ENCODE measurements at regions not wholly inside any gene's neighbourhood (a gene's known extent, or its start where the extent isn't known, plus 50 kb on each side); places are given as distances from the start of the nearest gene placed in this dataset.

GRCh38 chr18:44507729-44508325 lies 172.9 kb upstream of the SETBP1 start:
- TF ChIP-seq CREM (CRISPR knock-in tag; IDR thresholded peaks at IDR 0.05) (no peak), NFATC4 (CRISPR knock-in tag; IDR thresholded peaks at IDR 0.05) (no peak), KAT7 (CRISPR knock-in tag; IDR thresholded peaks at IDR 0.05; ENCODE audit: borderline replicate concordance) (no peak), ZBTB21 (CRISPR knock-in tag; IDR thresholded peaks at IDR 0.05; ENCODE audit: borderline replicate concordance) (no peak), FOXP1 (CRISPR knock-in tag; IDR thresholded peaks at IDR 0.05; ENCODE audit: borderline replicate concordance) (no peak), SOX15 (CRISPR knock-in tag; IDR thresholded peaks at IDR 0.05) (no peak), NFYB (CRISPR knock-in tag; conservative IDR thresholded peaks at IDR 0.05; ENCODE audit: low read depth) (no peak), NR2C2 (CRISPR knock-in tag; IDR thresholded peaks at IDR 0.05) (no peak), SP1 (CRISPR knock-in tag; conservative IDR thresholded peaks at IDR 0.05) (no peak), ZNF396 (CRISPR knock-in tag; IDR thresholded peaks at IDR 0.05; ENCODE audit: borderline replicate concordance) (no peak), RORB (CRISPR knock-in tag; IDR thresholded peaks at IDR 0.05) (no peak), ATF1 (CRISPR knock-in tag; IDR thresholded peaks at IDR 0.05) (no peak), ATF6 (CRISPR knock-in tag; IDR thresholded peaks at IDR 0.05) (no peak), NR1H2 (CRISPR knock-in tag; IDR thresholded peaks at IDR 0.05) (no peak), JAZF1 (CRISPR knock-in tag; IDR thresholded peaks at IDR 0.05) (no peak)
- TF ChIP-seq, protein P1, sequence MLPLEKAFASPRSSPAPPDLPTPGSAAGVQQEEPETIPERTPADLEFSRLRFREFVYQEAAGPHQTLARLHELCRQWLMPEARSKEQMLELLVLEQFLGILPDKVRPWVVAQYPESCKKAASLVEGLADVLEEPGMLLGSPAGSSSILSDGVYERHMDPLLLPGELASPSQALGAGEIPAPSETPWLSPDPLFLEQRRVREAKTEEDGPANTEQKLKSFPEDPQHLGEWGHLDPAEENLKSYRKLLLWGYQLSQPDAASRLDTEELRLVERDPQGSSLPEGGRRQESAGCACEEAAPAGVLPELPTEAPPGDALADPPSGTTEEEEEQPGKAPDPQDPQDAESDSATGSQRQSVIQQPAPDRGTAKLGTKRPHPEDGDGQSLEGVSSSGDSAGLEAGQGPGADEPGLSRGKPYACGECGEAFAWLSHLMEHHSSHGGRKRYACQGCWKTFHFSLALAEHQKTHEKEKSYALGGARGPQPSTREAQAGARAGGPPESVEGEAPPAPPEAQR (CRISPR knock-in tag; IDR thresholded peaks at IDR 0.05): no peak
- TF ChIP-seq, protein P2, sequence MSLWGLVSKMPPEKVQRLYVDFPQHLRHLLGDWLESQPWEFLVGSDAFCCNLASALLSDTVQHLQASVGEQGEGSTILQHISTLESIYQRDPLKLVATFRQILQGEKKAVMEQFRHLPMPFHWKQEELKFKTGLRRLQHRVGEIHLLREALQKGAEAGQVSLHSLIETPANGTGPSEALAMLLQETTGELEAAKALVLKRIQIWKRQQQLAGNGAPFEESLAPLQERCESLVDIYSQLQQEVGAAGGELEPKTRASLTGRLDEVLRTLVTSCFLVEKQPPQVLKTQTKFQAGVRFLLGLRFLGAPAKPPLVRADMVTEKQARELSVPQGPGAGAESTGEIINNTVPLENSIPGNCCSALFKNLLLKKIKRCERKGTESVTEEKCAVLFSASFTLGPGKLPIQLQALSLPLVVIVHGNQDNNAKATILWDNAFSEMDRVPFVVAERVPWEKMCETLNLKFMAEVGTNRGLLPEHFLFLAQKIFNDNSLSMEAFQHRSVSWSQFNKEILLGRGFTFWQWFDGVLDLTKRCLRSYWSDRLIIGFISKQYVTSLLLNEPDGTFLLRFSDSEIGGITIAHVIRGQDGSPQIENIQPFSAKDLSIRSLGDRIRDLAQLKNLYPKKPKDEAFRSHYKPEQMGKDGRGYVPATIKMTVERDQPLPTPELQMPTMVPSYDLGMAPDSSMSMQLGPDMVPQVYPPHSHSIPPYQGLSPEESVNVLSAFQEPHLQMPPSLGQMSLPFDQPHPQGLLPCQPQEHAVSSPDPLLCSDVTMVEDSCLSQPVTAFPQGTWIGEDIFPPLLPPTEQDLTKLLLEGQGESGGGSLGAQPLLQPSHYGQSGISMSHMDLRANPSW (CRISPR knock-in tag; conservative IDR thresholded peaks at IDR 0.05; ENCODE audit: low read depth): no peak
- TF ChIP-seq, protein P3, sequence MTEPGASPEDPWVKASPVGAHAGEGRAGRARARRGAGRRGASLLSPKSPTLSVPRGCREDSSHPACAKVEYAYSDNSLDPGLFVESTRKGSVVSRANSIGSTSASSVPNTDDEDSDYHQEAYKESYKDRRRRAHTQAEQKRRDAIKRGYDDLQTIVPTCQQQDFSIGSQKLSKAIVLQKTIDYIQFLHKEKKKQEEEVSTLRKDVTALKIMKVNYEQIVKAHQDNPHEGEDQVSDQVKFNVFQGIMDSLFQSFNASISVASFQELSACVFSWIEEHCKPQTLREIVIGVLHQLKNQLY (CRISPR knock-in tag; IDR thresholded peaks at IDR 0.05): no peak
- H3K4me1 Mint-ChIP-seq: no peaks in the 10 kb centered on the region
- no peak overlapping the region for H3K27ac Mint-ChIP-seq
- ChIA-PET CTCF (no interaction called here), POLR2A (no interaction called here)
- no peaks in the 10 kb centered on the region for H3K36me3 Mint-ChIP-seq
- no peak for ATAC-seq
- no peak for DNase-seq (ENCODE audit: low spot score)
- H3K27me3 Mint-ChIP-seq (ENCODE audit: low read depth): no peaks in the 10 kb centered on the region
- H3K9me3 Mint-ChIP-seq: no peaks in the 10 kb centered on the region
- no peak overlapping the region for H3K4me3 Mint-ChIP-seq

DNA sequence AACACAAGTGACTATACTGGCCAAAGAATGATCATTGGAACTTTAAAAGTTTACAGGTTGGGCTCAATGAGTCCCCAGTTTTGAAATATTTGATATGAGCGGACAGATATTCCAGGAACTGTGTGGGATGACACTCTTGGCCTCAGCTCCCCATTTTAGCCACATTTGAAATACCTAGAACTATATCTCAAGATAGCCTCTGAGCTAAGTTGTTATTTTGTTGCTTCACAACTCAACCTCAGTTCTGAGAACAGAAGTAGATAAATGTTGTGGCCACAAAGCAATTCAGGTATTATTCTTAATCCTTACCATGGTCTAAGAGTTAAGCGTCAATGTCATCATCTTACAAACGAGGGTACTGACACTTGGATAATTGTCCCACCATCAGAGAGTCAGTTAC lies 172.2 kb upstream of the SETBP1 start:
- DNase-seq (ENCODE audit: low spot score) (no peak), ATAC-seq (no peak)
- ChIA-PET POLR2A (no interaction called here), CTCF (no interaction called here)
- Mint-ChIP-seq H3K4me1 (no peaks in the 10 kb centered on the region), H3K36me3 (no peaks in the 10 kb centered on the region), H3K27me3 (ENCODE audit: low read depth) (no peaks in the 10 kb centered on the region), H3K9me3 (no peaks in the 10 kb centered on the region), H3K27ac (no peak overlapping the region), H3K4me3 (no peak overlapping the region)
- no peak for TF ChIP-seq HMGXB4 (CRISPR knock-in tag; IDR thresholded peaks at IDR 0.05)
- TF ChIP-seq ZNF317 (CRISPR knock-in tag; IDR thresholded peaks at IDR 0.05; ENCODE audit: borderline replicate concordance, low read depth): no peak
- TF ChIP-seq EMX1 (CRISPR knock-in tag; IDR thresholded peaks at IDR 0.05): no peak
- TF ChIP-seq ZNF512 (CRISPR knock-in tag; IDR thresholded peaks at IDR 0.05; ENCODE audit: borderline replicate concordance): no peak
- TF ChIP-seq, protein P4, sequence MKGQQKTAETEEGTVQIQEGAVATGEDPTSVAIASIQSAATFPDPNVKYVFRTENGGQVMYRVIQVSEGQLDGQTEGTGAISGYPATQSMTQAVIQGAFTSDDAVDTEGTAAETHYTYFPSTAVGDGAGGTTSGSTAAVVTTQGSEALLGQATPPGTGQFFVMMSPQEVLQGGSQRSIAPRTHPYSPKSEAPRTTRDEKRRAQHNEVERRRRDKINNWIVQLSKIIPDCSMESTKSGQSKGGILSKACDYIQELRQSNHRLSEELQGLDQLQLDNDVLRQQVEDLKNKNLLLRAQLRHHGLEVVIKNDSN (CRISPR knock-in tag; IDR thresholded peaks at IDR 0.05): no peak
- no peak for TF ChIP-seq TEAD1 (CRISPR knock-in tag; IDR thresholded peaks at IDR 0.05)
